ENCODE measurements at regions not wholly inside any gene's neighbourhood (a gene's known extent, or its start where the extent isn't known, plus 50 kb on each side); places are given as distances from the start of the nearest gene placed in this dataset.

DNA sequence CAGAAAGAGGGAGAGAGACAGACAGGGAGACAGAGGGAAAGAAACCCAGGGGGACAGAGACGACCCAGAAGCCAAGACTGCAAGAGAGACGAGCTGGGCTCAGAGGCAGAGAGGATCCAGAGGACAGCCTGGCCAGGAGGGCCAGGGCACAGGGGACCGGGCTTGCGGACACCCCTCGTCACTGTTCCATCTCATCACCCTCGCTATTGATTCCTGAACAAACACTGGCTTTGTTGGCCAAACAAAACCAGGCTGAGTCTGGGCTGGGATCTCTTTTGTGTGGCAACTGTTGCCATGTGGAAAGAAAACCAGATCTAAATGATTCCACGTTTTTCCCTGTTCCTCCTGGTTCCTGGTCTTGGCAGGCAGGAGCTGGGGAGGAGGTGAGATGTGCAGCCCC lies 339.4 kb downstream of the MN1 start:
- Histone ChIP-seq H3K27me3 (replicated peaks in 1 of 4; ENCODE audit: control insufficient read depth in 3 of 4, extremely low read depth in 1 of 4, insufficient read depth in 3 of 4, low read length in 3 of 4) (no peaks in the 10 kb centered on the region; a peak in 1 of 7 replicates), H2BK5ac (ENCODE audit: low read depth, low read length) (peak overlapping the region; percentile 90), H3K4me1 (replicated peaks in 1 of 4; ENCODE audit: control insufficient read depth in 3 of 4, insufficient read depth in 4 of 4, low read length in 3 of 4) (peaks cover 0 to 24% (median 13%) of the 10 kb centered on the region in 4 experiments; a peak in 5 of 7 replicates), H3K27ac (ENCODE audit: low read depth, low read length) (no peak overlapping the region), H4K8ac (ENCODE audit: extremely low read depth, insufficient read depth, low read length) (no peak overlapping the region), H3K79me2 (ENCODE audit: control insufficient read depth in 1 of 2, insufficient read depth in 2 of 2, low read length in 2 of 2) (no peaks in the 10 kb centered on the region), H4K91ac (replicated peaks; ENCODE audit: insufficient read length, low read length) (peak overlapping the region; percentile 30), H3K14ac (ENCODE audit: insufficient read length) (no peak overlapping the region), H3K4me3 (ENCODE audit: extremely low read depth in 1 of 4, insufficient read depth in 2 of 4, low read depth in 3 of 4, low read length in 4 of 4) (no peak overlapping the region), H2BK12ac (ENCODE audit: low read depth, low read length) (peak overlapping the region; percentile 84), H2BK120ac (replicated peaks; ENCODE audit: low read depth, low read length) (peak overlapping the region; percentile 19), H3K36me3 (ENCODE audit: control insufficient read depth in 2 of 4, insufficient read depth in 4 of 4, low read length in 3 of 4) (no peaks in the 10 kb centered on the region), H4K5ac (ENCODE audit: insufficient read length, low read depth, low read length) (no peak overlapping the region), H3K23ac (ENCODE audit: insufficient read length) (no peak overlapping the region), H3K79me1 (ENCODE audit: low read depth, low read length) (no peaks in the 10 kb centered on the region), H3K9me3 (ENCODE audit: insufficient read depth in 2 of 2, low read depth in 1 of 2, low read length in 1 of 2) (no peaks in the 10 kb centered on the region), H3K56ac (replicated peaks; ENCODE audit: insufficient read length, low read depth, low read length) (no peak overlapping the region), H2BK20ac (ENCODE audit: low read length) (peak overlapping the region; percentile 92; the same call in 1 of the 2 replicates), H3K18ac (ENCODE audit: extremely low read depth, low read length) (peak overlapping the region; percentile 4), H4K20me1 (replicated peaks in 1 of 2; ENCODE audit: control insufficient read depth in 1 of 2, insufficient read depth in 2 of 2, low read length in 2 of 2) (no peaks in the 10 kb centered on the region), H3K23me2 (ENCODE audit: low read depth, low read length) (0 out of 2 replicates have a peak, but pooled peaks cover 2% of the 10 kb centered on the region), H2BK15ac (ENCODE audit: low read length) (0 out of 2 replicates have a peak overlapping the region, but pooled peaks have one; percentile 13), H3K4ac (replicated peaks; ENCODE audit: insufficient read length, low read depth, low read length) (no peak overlapping the region), H2AK5ac (ENCODE audit: low read depth, low read length) (peak overlapping the region; percentile 95), H3K9ac (replicated peaks in 1 of 4; ENCODE audit: extremely low read depth in 1 of 4, low read depth in 3 of 4, low read length in 3 of 4) (no peak overlapping the region; a peak in 1 of 7 replicates), H3K4me2 (ENCODE audit: insufficient read depth in 1 of 2, low read depth in 2 of 2, low read length in 2 of 2) (peak overlapping the region in 1 of 2 experiments; percentile 39; a peak in 2 of 4 replicates), H2AFZ (ENCODE audit: low read length) (0 out of 2 replicates have a peak overlapping the region, but pooled peaks have one; percentile 4)
- DNase-seq (ENCODE audit: low read depth in 1 of 2, low spot score in 2 of 2) (no peak), FAIRE-seq (no peak)
- WGBS, 2 experiments (ENCODE audit: extremely low coverage in 1 of 2, insufficient coverage in 1 of 2, insufficient read length in 1 of 2, insufficient replicate concordance in 2 of 2, low coverage in 1 of 2, low lambda C conversion rate in 2 of 2, missing lambda C conversion rate in 1 of 2): 88% methylated on average over 7 of the region's 7 CpGs; no CpG with 5 or more reads in 1 of the 2 experiments
- ChIA-PET CTCF (ENCODE audit: partially characterized antibody) (interaction anchor here (0.7 to 1.7 kb wide), 5 partner anchors 13 to 1736 kb away, joined by 3 to 4 read pairs (median 4); no protein-coding TSS in a partner anchor), POLR2A (ENCODE audit: partially characterized antibody) (interaction anchor here (0.6 to 1.6 kb wide), 7 partner anchors 11 to 347 kb away, joined by 3 to 6 read pairs (median 3); no protein-coding TSS in a partner anchor)
- TF ChIP-seq TAF1 (IDR thresholded peaks at IDR 0.05; ENCODE audit: low read depth, low read length): no peak
- TF ChIP-seq FOSL1 (IDR thresholded peaks at IDR 0.05; ENCODE audit: insufficient read depth, low read depth, low read length): no peak
- TF ChIP-seq CREB1 (IDR thresholded peaks at IDR 0.05): no peak
- TF ChIP-seq RBBP5 (IDR thresholded peaks at IDR 0.05; ENCODE audit: borderline replicate concordance, low read depth, low read length): no peak
- TF ChIP-seq TEAD4 (IDR thresholded peaks at IDR 0.05; ENCODE audit: low read depth, low read length): no peak
- TF ChIP-seq ZNF274 (IDR thresholded peaks at IDR 0.05; ENCODE audit: borderline replicate concordance, extremely low read depth, low read length): no peak
- no peak for TF ChIP-seq ASH2L (IDR thresholded peaks at IDR 0.05; ENCODE audit: low read length)
- TF ChIP-seq SIRT6 (IDR thresholded peaks at IDR 0.05; ENCODE audit: low read length): no peak
- no peak for TF ChIP-seq SIX5 (IDR thresholded peaks at IDR 0.05; ENCODE audit: low read depth, low read length)
- TF ChIP-seq MAFK (IDR thresholded peaks at IDR 0.05; ENCODE audit: low read depth, low read length): no peak
- no peak for TF ChIP-seq RXRA (IDR thresholded peaks at IDR 0.05; ENCODE audit: insufficient read depth, low read depth, low read length)
- no peak for TF ChIP-seq BACH1 (IDR thresholded peaks at IDR 0.05; ENCODE audit: low read length)

Data from H1 (cell line).